Muscle of back (tissue), 3 donors: ENCODE measurements at regions not wholly inside any gene's neighbourhood (a gene's known extent, or its start where the extent isn't known, plus 50 kb on each side); places are given as distances from the start of the nearest gene placed in this dataset.
"Not testable (repeated sequence)": the region's sequence is repeated elsewhere in the genome, so short reads cannot be mapped to it uniquely, and the experiment has no call there.

Experiments
- DNase-seq, 3 donors: peaks; one replicate each; pipeline versions ENCODE4 v3.0.0 to v3.0.0-alpha.2; 2013

- DNase-seq, result not testable (repeated sequence)
Measured at GRCh38 chr1:187703138-187704130, 874.7 kb downstream of the PLA2G4A start.

- DNase-seq, result no peak
Measured at GRCh38 chr1:187714470-187714869, 885.7 kb downstream of the PLA2G4A start.

GRCh38 chr1:187715483-187715882 lies 886.7 kb downstream of the PLA2G4A start:
- DNase-seq, result no peak

GRCh38 chr1:187716160-187716559 lies 887.4 kb downstream of the PLA2G4A start:
- no peak for DNase-seq

- DNase-seq, result no peak
Measured at GRCh38 chr1:187718527-187718926, 889.8 kb downstream of the PLA2G4A start.

- DNase-seq, result no peak
Measured at GRCh38 chr1:187721216-187721615, 892.5 kb downstream of the PLA2G4A start.

GRCh38 chr1:187725216-187725615 lies 896.5 kb downstream of the PLA2G4A start:
- peak in 1 of 3 donors; percentile 4 for DNase-seq

- DNase-seq, result no peak
Measured at GRCh38 chr1:187733232-187733631, 904.5 kb downstream of the PLA2G4A start.

GRCh38 chr1:187734427-187734826 lies 905.7 kb downstream of the PLA2G4A start:
- no peak for DNase-seq

GRCh38 chr1:187744665-187745064 lies 915.9 kb downstream of the PLA2G4A start:
- DNase-seq, result no peak

- DNase-seq, result no peak
Measured at GRCh38 chr1:187755536-187755935, 926.8 kb downstream of the PLA2G4A start.

GRCh38 chr1:187756684-187757083 lies 927.9 kb downstream of the PLA2G4A start:
- DNase-seq, result not testable (repeated sequence)

GRCh38 chr1:187759825-187760333 lies 931.1 kb downstream of the PLA2G4A start:
- DNase-seq, result no peak

GRCh38 chr1:187762118-187762517 lies 933.4 kb downstream of the PLA2G4A start:
- DNase-seq, result no peak

GRCh38 chr1:187763465-187763864 lies 934.7 kb downstream of the PLA2G4A start:
- no peak for DNase-seq

GRCh38 chr1:187763976-187764375 lies 935.2 kb downstream of the PLA2G4A start:
- DNase-seq, result no peak

GRCh38 chr1:187771396-187771795 lies 942.6 kb downstream of the PLA2G4A start:
- no peak for DNase-seq

GRCh38 chr1:187773168-187773567 lies 944.4 kb downstream of the PLA2G4A start:
- no peak for DNase-seq

- DNase-seq, result no peak
Measured at GRCh38 chr1:187787736-187788135, 959.0 kb downstream of the PLA2G4A start.

- DNase-seq, result no peak
Measured at GRCh38 chr1:187788718-187789117, 960.0 kb downstream of the PLA2G4A start.

- no peak for DNase-seq
Measured at GRCh38 chr1:187790724-187791123, 962.0 kb downstream of the PLA2G4A start.

GRCh38 chr1:187794561-187794960 lies 965.8 kb downstream of the PLA2G4A start:
- no peak for DNase-seq

- no peak for DNase-seq
Measured at GRCh38 chr1:187809549-187809948, 980.8 kb downstream of the PLA2G4A start.
